ENCODE measurements at regions not wholly inside any gene's neighbourhood (a gene's known extent, or its start where the extent isn't known, plus 50 kb on each side); places are given as distances from the start of the nearest gene placed in this dataset.

- BruUV-seq (replicated peaks) = no TSS peak
- no peak overlapping the region for H3K4me3 ChIP-seq (replicated peaks in 1 of 3; ENCODE audit: insufficient read depth in 1 of 3, low read depth in 1 of 3, low read length in 3 of 3)
- POLR2A ChIA-PET = no interaction called here
- H3K36me3 ChIP-seq (ENCODE audit: control insufficient read depth in 2 of 2, extremely low read depth in 1 of 2, insufficient read depth in 2 of 2, low read length in 2 of 2) = no peaks in the 10 kb centered on the region
- no peaks in the 10 kb centered on the region for H3K79me2 ChIP-seq (ENCODE audit: control insufficient read depth, insufficient read depth, low read length)
- no peak for DNase-seq (ENCODE audit: low read depth, low spot score)
- dilution Hi-C loops (cut with MboI; ENCODE audit: extremely low pct_ligation_motif_present, low sequenced_read_pairs) = no loop called here
- intact Hi-C loops (cut with micrococcal nuclease) = no loop called here
- no peak for TF ChIP-seq JUN (IDR thresholded peaks at IDR 0.05; ENCODE audit: borderline replicate concordance, insufficient read depth, insufficient read length, low read depth)
- no peak for TF ChIP-seq POLR2AphosphoS5 (IDR thresholded peaks at IDR 0.05; ENCODE audit: insufficient read depth, low read depth, low read length)
- no peak for TF ChIP-seq CTCF (IDR thresholded peaks at IDR 0.05; ENCODE audit: extremely low read depth in 1 of 2, insufficient read depth in 1 of 2, low read depth in 1 of 2, low read length in 2 of 2)
- no peak for TF ChIP-seq MYC (IDR thresholded peaks at IDR 0.05; ENCODE audit: low read depth, low read length)
- TF ChIP-seq MAX (IDR thresholded peaks at IDR 0.05; ENCODE audit: insufficient read depth, insufficient read length) = no peak
- no peak for TF ChIP-seq POLR2A (IDR thresholded peaks at IDR 0.05; ENCODE audit: low read depth, low read length)
- no peak for TF ChIP-seq EZH2 (IDR thresholded peaks at IDR 0.05; ENCODE audit: borderline replicate concordance, low read depth, low read length, severe bottlenecking)
- no peak overlapping the region for H3K9ac ChIP-seq (replicated peaks; ENCODE audit: extremely low read depth, insufficient read depth, low read length)
- no peaks in the 10 kb centered on the region for H4K20me1 ChIP-seq (replicated peaks; ENCODE audit: control insufficient read depth, extremely low read depth, insufficient read depth, low read length)
- no peaks in the 10 kb centered on the region for H3K9me3 ChIP-seq (replicated peaks; ENCODE audit: control insufficient read depth, insufficient read depth, low read length)
- no peaks in the 10 kb centered on the region for H3K27me3 ChIP-seq (ENCODE audit: control insufficient read depth in 2 of 2, insufficient read depth in 2 of 2, low read length in 2 of 2)
- FAIRE-seq = no peak
- H3K4me2 ChIP-seq (ENCODE audit: insufficient read depth, low read length) = no peak overlapping the region
- H3K4me1 ChIP-seq (ENCODE audit: control insufficient read depth, extremely low read depth, insufficient read depth, low read length) = no peaks in the 10 kb centered on the region
- CTCF ChIA-PET = no interaction called here
- H3K27ac ChIP-seq (ENCODE audit: insufficient read depth, low read depth, low read length) = no peak overlapping the region
- H2AFZ ChIP-seq (ENCODE audit: low read depth, low read length) = no peak overlapping the region
- H3K9me1 ChIP-seq (replicated peaks; ENCODE audit: control insufficient read depth, extremely low read depth, insufficient read depth, low read length) = no peaks in the 10 kb centered on the region
Observed at GRCh38 chr5:2166306-2166978, 283.7 kb upstream of the IRX4 start.

All from endothelial cell of umbilical vein (primary cell).